GM21737 (cell line): ENCODE measurements at regions not wholly inside any gene's neighbourhood (a gene's known extent, or its start where the extent isn't known, plus 50 kb on each side); places are given as distances from the start of the nearest gene placed in this dataset.

Source experiments
- ATAC-seq: cut with Tn5 transposase; IDR thresholded peaks from one replicate; pipeline ENCODE4 v1.9.1; 2021; ENCODE audit warnings: mild to moderate bottlenecking, moderate library complexity; ENCODE audit not compliant: unreplicated experiment

DNA sequence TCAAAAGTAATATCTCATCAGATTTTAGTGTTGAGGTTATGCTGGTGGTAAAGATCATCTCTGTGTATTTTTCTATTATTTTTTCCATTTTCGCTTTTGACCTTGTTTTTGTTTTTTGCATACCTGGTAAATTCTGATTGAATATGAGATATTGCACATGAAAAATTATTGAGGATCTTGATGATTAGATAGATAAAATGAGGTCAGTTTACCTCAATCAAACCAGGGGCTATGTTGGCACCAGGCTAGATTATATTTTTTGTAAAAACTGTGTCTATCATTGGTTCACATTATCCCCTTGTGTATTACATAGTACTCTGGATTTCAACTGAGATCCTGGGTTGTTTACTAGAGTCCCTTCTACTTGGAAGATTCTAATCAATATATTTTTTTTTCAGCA is 774.9 kb upstream of the ZNF608 start:
- no peak for ATAC-seq

DNA sequence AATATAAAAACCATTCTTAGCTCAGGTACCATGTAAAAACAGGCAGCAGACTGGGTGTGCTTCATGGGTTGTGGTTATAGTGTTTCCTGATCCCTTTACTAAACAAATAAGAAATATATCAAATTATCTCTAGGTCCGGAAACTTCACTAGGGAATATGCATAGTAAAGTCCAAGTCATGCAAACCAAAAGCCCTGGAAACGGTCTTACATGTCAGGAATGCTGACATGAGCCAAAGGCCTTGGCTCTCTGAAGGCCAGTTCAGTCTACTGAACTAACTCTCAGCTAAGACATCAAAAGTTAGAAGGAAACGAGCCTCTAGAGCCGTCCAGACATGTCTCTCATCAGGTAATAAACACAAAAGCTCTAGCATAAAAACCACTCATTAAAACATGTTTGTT is 778.9 kb upstream of the ZNF608 start:
- ATAC-seq, result no peak

DNA sequence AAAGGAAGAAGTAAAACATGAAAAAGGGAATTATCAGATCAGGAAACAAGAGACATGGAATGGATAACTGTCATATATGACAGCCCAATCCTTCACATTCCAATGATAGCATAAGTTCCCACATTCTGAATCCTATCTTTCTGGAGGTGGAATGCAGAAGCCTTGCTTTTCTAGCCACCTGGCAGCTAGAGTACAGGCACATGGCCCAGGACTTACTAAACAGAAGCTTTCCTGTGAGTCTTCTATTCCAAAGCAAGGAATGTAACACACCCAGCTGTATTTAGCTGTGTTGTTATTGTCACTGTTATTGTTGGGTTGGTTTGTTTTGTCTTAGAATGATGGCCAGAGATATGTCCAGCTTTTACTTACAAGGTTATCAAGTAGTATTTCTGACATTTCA is 780.5 kb upstream of the ZNF608 start:
- ATAC-seq, result no peak

DNA sequence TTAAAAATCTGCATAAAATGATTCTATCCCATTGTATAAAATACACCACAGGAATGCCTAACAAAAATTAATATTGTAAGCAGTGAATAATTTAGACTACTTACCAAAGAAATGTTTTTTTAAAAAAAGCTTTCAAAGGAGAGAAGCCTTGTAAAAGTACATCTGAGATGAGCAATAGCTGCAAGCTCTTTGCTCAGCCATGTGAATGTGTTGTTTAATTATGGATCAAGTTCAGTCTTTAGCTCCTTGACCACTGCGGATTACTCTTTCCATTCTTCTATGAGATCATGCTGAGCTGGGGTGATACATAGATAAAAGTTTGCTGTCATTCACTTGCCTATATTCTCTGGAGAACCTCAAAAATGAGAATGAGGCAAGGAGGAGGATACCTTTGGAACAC is 782.4 kb upstream of the ZNF608 start:
- ATAC-seq, result no peak

- ATAC-seq, result no peak
Observed at GRCh38 chr5:125530833-125531615, 784.6 kb upstream of the ZNF608 start.

- ATAC-seq, result no peak
Observed at GRCh38 chr5:125536095-125536494, 789.7 kb upstream of the ZNF608 start.

DNA sequence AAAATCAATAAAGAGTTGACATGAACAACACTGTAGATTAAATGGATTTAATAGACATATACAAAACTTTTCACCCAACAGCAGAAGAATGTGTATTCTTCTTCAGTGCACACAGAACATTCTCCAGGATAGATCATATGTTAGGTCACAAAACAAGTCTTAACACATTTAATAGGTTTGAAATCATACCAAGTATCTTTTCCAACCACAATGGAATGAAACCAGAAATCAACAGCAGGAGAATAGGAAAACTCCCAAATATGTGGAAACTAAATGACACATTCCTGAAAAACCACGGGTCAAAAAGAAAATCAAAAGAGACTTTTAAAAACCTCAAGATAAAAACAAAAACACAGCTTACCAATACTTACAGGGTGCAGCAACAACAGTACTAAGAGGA is 790.1 kb upstream of the ZNF608 start:
- no peak for ATAC-seq

GRCh38 chr5:125537661-125538060 is 791.2 kb upstream of the ZNF608 start:
- no peak for ATAC-seq

- ATAC-seq, result no peak
Observed at GRCh38 chr5:125538469-125538868, 792.0 kb upstream of the ZNF608 start.

- no peak for ATAC-seq
Observed at GRCh38 chr5:125541085-125541484, 794.6 kb upstream of the ZNF608 start.

DNA sequence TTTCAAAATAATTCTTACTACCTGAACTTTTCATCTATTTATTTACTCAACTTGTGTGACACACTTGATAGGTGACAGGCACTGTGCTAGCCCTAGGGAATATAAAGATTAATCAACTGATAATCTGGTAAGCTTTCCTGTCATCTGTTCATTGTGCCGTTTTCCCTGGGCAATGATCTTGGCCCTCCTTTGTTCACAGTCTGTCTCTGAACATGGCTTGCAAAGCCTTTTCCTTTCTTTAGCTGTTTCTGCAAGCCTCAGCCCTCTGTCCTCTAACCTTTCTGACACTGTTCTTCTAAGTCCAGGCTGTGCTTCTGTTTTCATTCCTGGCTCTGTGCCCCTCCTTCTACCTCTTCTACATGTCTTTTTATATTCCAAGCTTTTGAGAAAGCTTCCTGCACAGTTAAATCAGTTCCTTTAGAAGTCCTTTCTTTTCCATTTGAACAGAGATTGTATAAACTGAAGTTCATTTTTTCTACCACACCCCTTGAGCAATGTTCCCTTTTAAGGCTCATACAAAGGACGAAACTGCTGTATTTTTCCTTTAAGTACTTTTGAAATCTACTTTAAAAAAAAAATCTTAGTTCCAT is 803.0 kb upstream of the ZNF608 start:
- ATAC-seq, result no peak

GRCh38 chr5:125550274-125550673 is 803.8 kb upstream of the ZNF608 start:
- no peak for ATAC-seq

GRCh38 chr5:125551246-125551645 is 804.8 kb upstream of the ZNF608 start:
- ATAC-seq, result no peak

GRCh38 chr5:125551797-125552196 is 805.4 kb upstream of the ZNF608 start:
- no peak for ATAC-seq

- no peak for ATAC-seq
Observed at GRCh38 chr5:125552486-125552885, 806.0 kb upstream of the ZNF608 start.

DNA sequence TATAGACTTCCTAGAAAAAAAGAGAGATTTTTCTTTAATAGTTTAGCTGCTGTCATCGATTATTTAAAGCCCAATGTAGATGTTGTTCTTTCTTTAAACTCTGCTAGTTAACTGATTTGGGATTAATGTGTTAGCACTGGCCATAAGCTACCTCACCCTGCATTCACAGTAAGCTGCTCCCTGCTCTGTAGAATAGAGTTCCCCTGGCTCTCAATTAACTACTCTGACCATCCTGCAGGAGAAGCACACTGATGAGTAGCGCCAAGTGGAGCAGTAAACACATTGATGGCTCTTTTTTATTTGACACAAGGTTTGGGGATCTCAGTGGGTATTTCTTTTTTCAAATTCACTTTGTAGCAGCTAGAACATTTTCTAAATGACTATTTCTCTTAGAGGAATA is 807.9 kb upstream of the ZNF608 start:
- ATAC-seq, result no peak

- ATAC-seq, result no peak
Observed at GRCh38 chr5:125555591-125555990, 809.2 kb upstream of the ZNF608 start.

DNA sequence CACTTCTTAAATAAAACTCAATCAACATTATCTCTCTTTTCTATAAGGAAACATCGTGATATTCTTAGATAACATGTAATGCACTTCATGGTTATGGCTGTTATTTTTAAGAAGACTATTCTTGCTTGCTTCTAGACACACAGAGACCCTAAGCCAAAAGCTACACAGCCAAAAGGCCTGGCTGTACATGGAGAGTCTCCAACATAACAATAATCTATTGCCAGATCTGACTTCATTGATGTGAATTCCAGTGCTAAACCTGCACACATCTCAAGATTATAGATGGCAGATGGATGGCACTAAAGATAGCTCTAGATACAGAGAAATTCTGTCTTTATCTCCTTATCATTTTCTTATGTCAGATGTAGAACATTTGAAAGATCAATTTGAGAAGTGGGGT is 811.6 kb upstream of the ZNF608 start:
- no peak for ATAC-seq

DNA sequence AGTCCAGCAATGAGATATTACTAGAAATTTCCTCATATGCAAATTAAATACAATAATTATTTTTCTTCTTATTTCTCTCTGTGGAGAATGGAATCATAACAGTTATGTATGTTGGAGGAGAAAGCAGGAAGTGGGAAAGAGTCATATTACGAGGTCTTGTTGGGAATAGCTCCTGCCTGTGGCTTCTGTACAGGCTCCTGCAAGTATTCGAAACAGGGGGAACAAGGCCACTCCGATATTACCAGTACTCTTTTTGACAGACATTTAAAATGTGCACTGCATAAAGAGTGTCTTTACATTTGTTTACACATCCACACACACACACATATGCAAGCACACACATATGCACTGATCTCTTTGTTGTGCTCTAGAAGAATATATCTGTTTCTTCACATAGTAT is 812.0 kb upstream of the ZNF608 start:
- ATAC-seq, result no peak

- ATAC-seq, result no peak
Observed at GRCh38 chr5:125559296-125559695, 812.9 kb upstream of the ZNF608 start.

DNA sequence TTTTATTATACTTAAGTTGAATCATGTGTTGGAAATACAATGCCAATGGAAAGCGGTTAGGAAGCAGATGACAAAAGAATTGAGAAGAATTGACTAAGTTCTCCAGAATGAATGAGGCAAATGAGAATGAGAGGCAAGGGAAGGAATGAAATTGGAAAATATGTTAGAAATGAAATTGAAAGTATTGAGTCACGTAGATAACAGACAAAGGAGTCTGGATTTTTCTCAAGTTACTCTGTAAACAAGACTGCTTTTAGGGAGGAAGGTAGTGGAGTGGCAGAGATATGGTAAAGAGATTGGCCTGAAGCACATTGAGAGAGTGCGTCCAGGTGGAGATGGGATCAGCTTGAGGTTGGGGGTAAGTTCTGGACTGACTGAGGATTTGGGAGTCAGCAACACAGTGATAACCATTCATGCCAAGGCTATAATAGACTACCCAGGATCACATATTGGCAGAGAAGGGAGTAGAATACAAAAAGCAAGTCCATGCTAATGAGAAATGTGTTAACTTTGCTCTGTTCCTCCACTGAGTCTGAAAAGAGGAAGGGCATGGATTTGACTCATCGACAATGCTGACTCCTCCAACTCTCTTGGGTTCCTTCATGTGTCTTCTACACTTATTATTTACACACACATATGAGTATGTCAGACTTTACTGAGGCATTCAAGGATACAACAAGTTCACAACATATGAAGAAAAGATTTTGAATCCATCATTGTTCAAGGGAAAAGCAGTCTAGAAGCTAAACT is 814.2 kb upstream of the ZNF608 start:
- no peak for ATAC-seq

DNA sequence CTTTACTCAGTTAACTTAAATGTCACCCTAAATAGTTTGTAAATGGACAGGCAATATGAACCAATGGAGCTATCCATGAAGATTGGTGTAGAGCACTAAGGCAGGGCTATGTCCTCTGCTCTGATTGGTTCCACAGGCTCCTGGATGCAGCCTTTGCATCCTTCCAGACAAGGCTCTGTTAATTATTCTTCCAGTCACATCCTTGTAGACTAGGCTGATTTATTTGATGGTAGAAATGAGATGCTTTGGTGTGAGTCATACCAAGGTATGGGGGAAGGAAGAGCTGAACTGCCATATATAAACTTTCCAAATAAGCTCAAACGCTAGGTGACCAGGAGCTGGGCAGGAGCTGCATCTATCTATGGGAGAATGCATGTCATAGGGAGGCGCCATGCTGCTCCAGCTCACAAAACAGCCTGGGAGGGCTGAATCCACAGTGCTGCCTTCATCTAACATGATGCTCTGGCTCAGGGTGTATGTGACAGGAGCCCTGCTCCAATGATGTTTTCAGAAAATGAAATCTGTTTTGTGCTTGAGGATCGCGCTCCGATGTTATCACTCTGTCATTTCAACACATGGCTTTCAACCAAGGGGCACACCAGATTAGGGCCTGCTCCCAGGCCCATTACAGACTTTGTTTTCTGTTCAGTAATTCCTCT is 818.0 kb upstream of the ZNF608 start:
- ATAC-seq, result no peak
